ENCODE measurements at regions not wholly inside any gene's neighbourhood (a gene's known extent, or its start where the extent isn't known, plus 50 kb on each side); places are given as distances from the start of the nearest gene placed in this dataset.

- Histone ChIP-seq H3K9ac (ENCODE audit: low read depth, low read length) (no peak overlapping the region), H3K27ac (ENCODE audit: low read length) (no peak overlapping the region), H3K79me2 (ENCODE audit: insufficient read depth, low read length) (no peaks in the 10 kb centered on the region), H3K36me3 (ENCODE audit: insufficient read depth, low read length) (no peaks in the 10 kb centered on the region), H3K4me1 (ENCODE audit: insufficient read depth, low read length) (no peaks in the 10 kb centered on the region), H3K9me3 (ENCODE audit: insufficient read depth, low read length, severe bottlenecking) (no peaks in the 10 kb centered on the region), H2AFZ (ENCODE audit: low read depth, low read length) (no peak overlapping the region), H3K4me2 (ENCODE audit: insufficient read depth, low read length) (no peak overlapping the region), H3K27me3 (ENCODE audit: insufficient read depth, low read length, poor library complexity) (peaks cover 2% of the 10 kb centered on the region), H3K4me3 (ENCODE audit: low read depth in 1 of 2, low read length in 2 of 2) (no peak overlapping the region), H4K20me1 (ENCODE audit: insufficient read depth, low read length) (no peaks in the 10 kb centered on the region)
- no peak for TF ChIP-seq EZH2 (IDR thresholded peaks at IDR 0.05; ENCODE audit: borderline replicate concordance, low read depth, low read length, severe bottlenecking)
- no peak for TF ChIP-seq CTCF (IDR thresholded peaks at IDR 0.05; ENCODE audit: borderline replicate concordance, extremely low read depth, low read length, poor library complexity, severe bottlenecking)
- DNase-seq (no peak), ATAC-seq (ENCODE audit: insufficient read depth, low read depth) (no peak)
Measured at GRCh38 chr15:61634837-61635236, 405.7 kb upstream of the RORA start.

GRCh38 chr15:61633951-61634350 lies 404.8 kb upstream of the RORA start:
- TF ChIP-seq EZH2 (IDR thresholded peaks at IDR 0.05; ENCODE audit: borderline replicate concordance, low read depth, low read length, severe bottlenecking) (no peak), CTCF (IDR thresholded peaks at IDR 0.05; ENCODE audit: borderline replicate concordance, extremely low read depth, low read length, poor library complexity, severe bottlenecking) (no peak)

GRCh38 chr15:61629269-61629668 lies 400.2 kb upstream of the RORA start:
- Histone ChIP-seq H3K9me3 (ENCODE audit: insufficient read depth, low read length, severe bottlenecking) (no peaks in the 10 kb centered on the region), H3K27ac (ENCODE audit: low read length) (no peak overlapping the region), H3K79me2 (ENCODE audit: insufficient read depth, low read length) (no peaks in the 10 kb centered on the region), H3K36me3 (ENCODE audit: insufficient read depth, low read length) (no peaks in the 10 kb centered on the region), H2AFZ (ENCODE audit: low read depth, low read length) (no peak overlapping the region), H3K27me3 (ENCODE audit: insufficient read depth, low read length, poor library complexity) (peaks cover 4% of the 10 kb centered on the region), H3K4me1 (ENCODE audit: insufficient read depth, low read length) (no peaks in the 10 kb centered on the region), H3K4me3 (ENCODE audit: low read depth in 1 of 2, low read length in 2 of 2) (no peak overlapping the region), H4K20me1 (ENCODE audit: insufficient read depth, low read length) (no peaks in the 10 kb centered on the region), H3K9ac (ENCODE audit: low read depth, low read length) (no peak overlapping the region), H3K4me2 (ENCODE audit: insufficient read depth, low read length) (no peak overlapping the region)
- ATAC-seq (ENCODE audit: insufficient read depth, low read depth) (no peak), DNase-seq (no peak)
- TF ChIP-seq EZH2 (IDR thresholded peaks at IDR 0.05; ENCODE audit: borderline replicate concordance, low read depth, low read length, severe bottlenecking) (no peak), CTCF (IDR thresholded peaks at IDR 0.05; ENCODE audit: borderline replicate concordance, extremely low read depth, low read length, poor library complexity, severe bottlenecking) (no peak)

More at GRCh38 chr15:61633951-61634350, 404.8 kb upstream of the RORA start:
- H3K79me2 ChIP-seq (ENCODE audit: insufficient read depth, low read length) = no peaks in the 10 kb centered on the region
- H3K27me3 ChIP-seq (ENCODE audit: insufficient read depth, low read length, poor library complexity) = peaks cover 4% of the 10 kb centered on the region
- no peak overlapping the region for H3K4me2 ChIP-seq (ENCODE audit: insufficient read depth, low read length)
- no peak overlapping the region for H2AFZ ChIP-seq (ENCODE audit: low read depth, low read length)
- DNase-seq (no peak), ATAC-seq (ENCODE audit: insufficient read depth, low read depth) (no peak)
- no peaks in the 10 kb centered on the region for H3K4me1 ChIP-seq (ENCODE audit: insufficient read depth, low read length)
- no peak overlapping the region for H3K4me3 ChIP-seq (ENCODE audit: low read depth in 1 of 2, low read length in 2 of 2)
- no peak overlapping the region for H3K27ac ChIP-seq (ENCODE audit: low read length)
- H3K36me3 ChIP-seq (ENCODE audit: insufficient read depth, low read length) = no peaks in the 10 kb centered on the region
- no peaks in the 10 kb centered on the region for H4K20me1 ChIP-seq (ENCODE audit: insufficient read depth, low read length)
- H3K9ac ChIP-seq (ENCODE audit: low read depth, low read length) = no peak overlapping the region
- no peaks in the 10 kb centered on the region for H3K9me3 ChIP-seq (ENCODE audit: insufficient read depth, low read length, severe bottlenecking)

GRCh38 chr15:61624950-61625349 lies 395.8 kb upstream of the RORA start:
- Histone ChIP-seq H3K9ac (ENCODE audit: low read depth, low read length) (no peak overlapping the region), H3K4me2 (ENCODE audit: insufficient read depth, low read length) (no peak overlapping the region), H3K36me3 (ENCODE audit: insufficient read depth, low read length) (no peaks in the 10 kb centered on the region), H3K4me1 (ENCODE audit: insufficient read depth, low read length) (no peaks in the 10 kb centered on the region), H2AFZ (ENCODE audit: low read depth, low read length) (no peak overlapping the region), H3K27ac (ENCODE audit: low read length) (no peak overlapping the region), H3K4me3 (ENCODE audit: low read depth in 1 of 2, low read length in 2 of 2) (no peak overlapping the region), H3K79me2 (ENCODE audit: insufficient read depth, low read length) (no peaks in the 10 kb centered on the region), H3K9me3 (ENCODE audit: insufficient read depth, low read length, severe bottlenecking) (no peaks in the 10 kb centered on the region), H3K27me3 (ENCODE audit: insufficient read depth, low read length, poor library complexity) (peaks cover 4% of the 10 kb centered on the region), H4K20me1 (ENCODE audit: insufficient read depth, low read length) (no peaks in the 10 kb centered on the region)
- no peak for TF ChIP-seq CTCF (IDR thresholded peaks at IDR 0.05; ENCODE audit: borderline replicate concordance, extremely low read depth, low read length, poor library complexity, severe bottlenecking)
- TF ChIP-seq EZH2 (IDR thresholded peaks at IDR 0.05; ENCODE audit: borderline replicate concordance, low read depth, low read length, severe bottlenecking) = no peak
- no peak for ATAC-seq (ENCODE audit: insufficient read depth, low read depth)
- no peak for DNase-seq
